ENCODE measurements at regions not wholly inside any gene's neighbourhood (a gene's known extent, or its start where the extent isn't known, plus 50 kb on each side); places are given as distances from the start of the nearest gene placed in this dataset.
A peak's percentile ranks its signal among the peaks of the same experiment; 100 is the strongest.

DNA sequence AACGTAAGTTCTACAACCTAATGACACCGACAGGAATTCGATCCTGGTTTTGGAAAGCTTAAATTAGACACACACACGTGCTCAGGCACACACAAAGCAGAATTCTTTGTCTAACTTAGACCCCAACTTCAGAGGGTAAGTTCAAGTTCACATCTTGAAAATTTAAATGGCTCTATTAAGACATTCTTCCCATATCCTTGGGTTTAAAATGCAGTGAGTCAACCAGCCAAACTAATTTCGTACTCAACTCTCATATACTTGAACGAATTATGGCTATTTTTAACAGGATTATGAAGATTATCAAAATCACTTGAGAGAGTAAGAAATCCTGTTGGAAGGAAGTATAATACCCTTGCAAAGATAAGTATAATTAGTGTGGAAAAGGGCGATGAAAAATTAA lies 53.2 kb upstream of the ARL4C start (continued):
- TF ChIP-seq ZNF532 (CRISPR knock-in tag; IDR thresholded peaks at IDR 0.05; ENCODE audit: borderline replicate concordance) (no peak), IRF2 (CRISPR knock-in tag; IDR thresholded peaks at IDR 0.05; ENCODE audit: borderline replicate concordance, low read depth) (no peak), RELA (CRISPR knock-in tag; IDR thresholded peaks at IDR 0.05; ENCODE audit: borderline replicate concordance) (no peak), ZNF121 (CRISPR knock-in tag; IDR thresholded peaks at IDR 0.05) (no peak), CTCF (IDR thresholded peaks at IDR 0.05) (no peak)

GRCh38 chr2:234548695-234549420 lies 52.0 kb upstream of the ARL4C start:
- ChIA-PET CTCF (interaction anchor here (0.6 to 3.3 kb wide), 12 partner anchors 20 to 567 kb away, joined by 3 to 16 read pairs (median 5); partner anchors contain the start of gene ARL4C), POLR2A (no interaction called here)
- peak; percentile 66; the same call in 1 of the 2 replicates for TF ChIP-seq USF1 (CRISPR knock-in tag; IDR thresholded peaks at IDR 0.05)
- TF ChIP-seq ESRRA (CRISPR knock-in tag; IDR thresholded peaks at IDR 0.05; ENCODE audit: borderline replicate concordance): no peak
- TF ChIP-seq ETV6 (CRISPR knock-in tag; IDR thresholded peaks at IDR 0.05): peak; percentile 45; the same call in 1 of the 2 replicates
- TF ChIP-seq USF2 (CRISPR knock-in tag; IDR thresholded peaks at IDR 0.05): peak; percentile 66
- TF ChIP-seq PRDM15 (CRISPR knock-in tag; IDR thresholded peaks at IDR 0.05): no peak
- Mint-ChIP-seq H3K27ac (peak overlapping the region; percentile 84), H3K9me3 (no peaks in the 10 kb centered on the region), H3K4me3 (no peak overlapping the region), H3K27me3 (ENCODE audit: low read depth) (peaks cover 21% of the 10 kb centered on the region), H3K36me3 (no peaks in the 10 kb centered on the region), H3K4me1 (peaks cover 60% of the 10 kb centered on the region)
- ATAC-seq (peak; percentile 66), DNase-seq (ENCODE audit: low spot score) (peak; percentile 65)

DNA sequence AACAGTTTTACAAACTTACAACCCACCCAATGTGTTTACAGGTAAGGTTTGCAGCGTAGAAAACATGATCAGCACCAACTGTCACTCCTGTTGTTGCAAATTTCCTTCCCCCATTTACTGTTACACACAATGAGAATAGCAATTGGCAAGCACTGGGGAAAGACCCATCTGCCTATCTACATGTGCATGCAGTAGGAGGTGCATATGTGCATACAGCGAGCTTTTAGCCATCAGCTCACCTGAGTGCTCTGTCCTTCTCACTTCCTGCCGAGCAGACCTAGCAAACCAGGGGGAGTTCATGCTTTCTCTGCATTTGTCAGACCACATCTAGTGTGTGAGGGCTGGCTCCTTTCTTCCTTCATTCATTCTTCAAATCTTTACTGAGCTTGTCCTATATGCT lies 49.9 kb upstream of the ARL4C start:
- Mint-ChIP-seq H3K36me3 (no peaks in the 10 kb centered on the region), H3K4me1 (peaks cover 60% of the 10 kb centered on the region), H3K4me3 (no peak overlapping the region), H3K27me3 (ENCODE audit: low read depth) (peaks cover 23% of the 10 kb centered on the region), H3K9me3 (no peaks in the 10 kb centered on the region), H3K27ac (peak overlapping the region; percentile 50)
- DNase-seq (ENCODE audit: low spot score) (no peak), ATAC-seq (no peak)
- POLR2A ChIA-PET: no interaction called here
- TF ChIP-seq JAZF1 (CRISPR knock-in tag; IDR thresholded peaks at IDR 0.05) (no peak), ZNF121 (CRISPR knock-in tag; IDR thresholded peaks at IDR 0.05) (peak; percentile 33; the same call in 1 of the 2 replicates), TEAD4 (CRISPR knock-in tag; IDR thresholded peaks at IDR 0.05) (no peak)
- CTCF ChIA-PET: interaction anchor here (0.8 to 3.3 kb wide), 2 partner anchors 145 to 560 kb away, joined by 4 to 16 read pairs; no protein-coding TSS in a partner anchor

Data from WTC11 (cell line).